ENCODE measurements at regions not wholly inside any gene's neighbourhood (a gene's known extent, or its start where the extent isn't known, plus 50 kb on each side); places are given as distances from the start of the nearest gene placed in this dataset.

DNA sequence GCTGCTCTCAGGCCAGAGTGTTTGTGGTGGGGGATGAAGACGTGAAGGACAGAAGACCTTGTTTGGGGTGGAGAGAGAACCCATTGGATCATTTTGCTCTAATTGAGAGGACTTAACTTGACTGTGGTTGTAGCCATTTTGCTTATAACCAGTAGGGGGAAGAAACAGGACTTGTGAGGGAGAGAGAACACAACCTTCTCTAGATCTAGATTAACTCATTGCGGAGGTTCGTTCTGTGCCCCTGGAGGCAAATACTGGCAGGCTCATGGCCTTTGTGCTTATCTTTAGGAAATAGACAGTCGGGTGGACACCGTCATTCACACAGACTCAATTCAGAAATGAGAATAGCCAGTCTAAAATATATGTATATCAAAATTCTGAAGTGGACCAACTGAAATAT, 147.0 kb upstream of the LHCGR start:
- no peak for TF ChIP-seq POLR2AphosphoS5 (IDR thresholded peaks at IDR 0.05)
- TF ChIP-seq, protein P1, sequence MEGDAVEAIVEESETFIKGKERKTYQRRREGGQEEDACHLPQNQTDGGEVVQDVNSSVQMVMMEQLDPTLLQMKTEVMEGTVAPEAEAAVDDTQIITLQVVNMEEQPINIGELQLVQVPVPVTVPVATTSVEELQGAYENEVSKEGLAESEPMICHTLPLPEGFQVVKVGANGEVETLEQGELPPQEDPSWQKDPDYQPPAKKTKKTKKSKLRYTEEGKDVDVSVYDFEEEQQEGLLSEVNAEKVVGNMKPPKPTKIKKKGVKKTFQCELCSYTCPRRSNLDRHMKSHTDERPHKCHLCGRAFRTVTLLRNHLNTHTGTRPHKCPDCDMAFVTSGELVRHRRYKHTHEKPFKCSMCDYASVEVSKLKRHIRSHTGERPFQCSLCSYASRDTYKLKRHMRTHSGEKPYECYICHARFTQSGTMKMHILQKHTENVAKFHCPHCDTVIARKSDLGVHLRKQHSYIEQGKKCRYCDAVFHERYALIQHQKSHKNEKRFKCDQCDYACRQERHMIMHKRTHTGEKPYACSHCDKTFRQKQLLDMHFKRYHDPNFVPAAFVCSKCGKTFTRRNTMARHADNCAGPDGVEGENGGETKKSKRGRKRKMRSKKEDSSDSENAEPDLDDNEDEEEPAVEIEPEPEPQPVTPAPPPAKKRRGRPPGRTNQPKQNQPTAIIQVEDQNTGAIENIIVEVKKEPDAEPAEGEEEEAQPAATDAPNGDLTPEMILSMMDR (IDR thresholded peaks at IDR 0.05): no peak
- TF ChIP-seq EP300 (IDR thresholded peaks at IDR 0.05): no peak
- no peak for TF ChIP-seq POLR2A (IDR thresholded peaks at IDR 0.05; ENCODE audit: low read depth)
